Cardiac muscle cell (in vitro differentiated cells and primary cell): ENCODE measurements at regions not wholly inside any gene's neighbourhood (a gene's known extent, or its start where the extent isn't known, plus 50 kb on each side); places are given as distances from the start of the nearest gene placed in this dataset.

Experiments used
- DNase-seq, 2 donors: peaks; one replicate each; pipeline versions ENCODE4 v3.0.0 to v3.0.0-alpha.2; 2010 to 2017; ENCODE audit warnings: low read depth in 1 of 2, low spot score in 1 of 2
- H3K27ac ChIP-seq: fragments of 200-600 bp; sonication (generic); 2 replicates; pipeline ENCODE4 v1.5.1; 2016
- H3K27me3 ChIP-seq: fragments of 200-600 bp; sonication (generic); 2 replicates; pipeline ENCODE4 v1.6.0; 2016; ENCODE audit warnings: control low read depth
- H3K36me3 ChIP-seq: fragments of 200-600 bp; sonication (generic); 2 replicates; pipeline ENCODE4 v1.5.1; 2016; ENCODE audit warnings: control low read depth
- H3K4me1 ChIP-seq: fragments of 200-600 bp; sonication (generic); 2 replicates; pipeline ENCODE4 v1.8.1; 2017; ENCODE audit warnings: low read depth, mild to moderate bottlenecking, mixed run types
- H3K4me3 ChIP-seq: fragments of 200-600 bp; sonication (generic); 2 replicates; pipeline ENCODE4 v1.5.1; 2016; ENCODE audit warnings: mild to moderate bottlenecking
- H3K9me3 ChIP-seq: fragments of 200-600 bp; sonication (generic); 2 replicates; pipeline ENCODE4 v1.5.1; 2017; ENCODE audit warnings: low read depth, mild to moderate bottlenecking, control low read depth
- TF ChIP-seq, protein P1 (sequence below): IDR thresholded peaks from 2 replicates; pipeline ENCODE4 v1.5.1; 2012; ENCODE audit warnings: low read depth, mild to moderate bottlenecking, low read length

DNA sequence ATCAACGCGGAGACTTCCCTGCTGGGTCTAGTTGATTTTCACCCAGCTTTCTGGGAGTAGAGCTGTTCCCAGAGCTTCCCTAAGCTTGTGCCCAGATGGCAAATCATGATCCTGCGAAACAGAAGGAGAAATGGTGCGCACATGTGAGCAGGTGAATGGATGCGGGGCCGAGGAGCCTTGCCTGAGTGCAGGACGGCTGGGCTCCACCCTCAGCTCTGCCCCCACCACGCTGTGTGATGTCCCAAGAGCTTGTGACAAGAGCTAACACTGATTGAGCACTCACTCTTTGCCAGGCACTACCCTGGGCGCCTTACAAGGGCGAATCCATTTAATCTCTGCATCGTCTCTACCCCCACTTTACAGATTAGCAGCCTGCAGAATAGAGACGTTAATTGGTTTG is 162.7 kb upstream of the RPL38 start:
- Histone ChIP-seq H3K9me3 (no peaks in the 10 kb centered on the region), H3K36me3 (no peaks in the 10 kb centered on the region), H3K4me1 (no peaks in the 10 kb centered on the region), H3K27me3 (no peaks in the 10 kb centered on the region), H3K4me3 (no peak overlapping the region), H3K27ac (no peak overlapping the region)
- TF ChIP-seq, protein P1, sequence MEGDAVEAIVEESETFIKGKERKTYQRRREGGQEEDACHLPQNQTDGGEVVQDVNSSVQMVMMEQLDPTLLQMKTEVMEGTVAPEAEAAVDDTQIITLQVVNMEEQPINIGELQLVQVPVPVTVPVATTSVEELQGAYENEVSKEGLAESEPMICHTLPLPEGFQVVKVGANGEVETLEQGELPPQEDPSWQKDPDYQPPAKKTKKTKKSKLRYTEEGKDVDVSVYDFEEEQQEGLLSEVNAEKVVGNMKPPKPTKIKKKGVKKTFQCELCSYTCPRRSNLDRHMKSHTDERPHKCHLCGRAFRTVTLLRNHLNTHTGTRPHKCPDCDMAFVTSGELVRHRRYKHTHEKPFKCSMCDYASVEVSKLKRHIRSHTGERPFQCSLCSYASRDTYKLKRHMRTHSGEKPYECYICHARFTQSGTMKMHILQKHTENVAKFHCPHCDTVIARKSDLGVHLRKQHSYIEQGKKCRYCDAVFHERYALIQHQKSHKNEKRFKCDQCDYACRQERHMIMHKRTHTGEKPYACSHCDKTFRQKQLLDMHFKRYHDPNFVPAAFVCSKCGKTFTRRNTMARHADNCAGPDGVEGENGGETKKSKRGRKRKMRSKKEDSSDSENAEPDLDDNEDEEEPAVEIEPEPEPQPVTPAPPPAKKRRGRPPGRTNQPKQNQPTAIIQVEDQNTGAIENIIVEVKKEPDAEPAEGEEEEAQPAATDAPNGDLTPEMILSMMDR: no peak
- no peak for DNase-seq

DNA sequence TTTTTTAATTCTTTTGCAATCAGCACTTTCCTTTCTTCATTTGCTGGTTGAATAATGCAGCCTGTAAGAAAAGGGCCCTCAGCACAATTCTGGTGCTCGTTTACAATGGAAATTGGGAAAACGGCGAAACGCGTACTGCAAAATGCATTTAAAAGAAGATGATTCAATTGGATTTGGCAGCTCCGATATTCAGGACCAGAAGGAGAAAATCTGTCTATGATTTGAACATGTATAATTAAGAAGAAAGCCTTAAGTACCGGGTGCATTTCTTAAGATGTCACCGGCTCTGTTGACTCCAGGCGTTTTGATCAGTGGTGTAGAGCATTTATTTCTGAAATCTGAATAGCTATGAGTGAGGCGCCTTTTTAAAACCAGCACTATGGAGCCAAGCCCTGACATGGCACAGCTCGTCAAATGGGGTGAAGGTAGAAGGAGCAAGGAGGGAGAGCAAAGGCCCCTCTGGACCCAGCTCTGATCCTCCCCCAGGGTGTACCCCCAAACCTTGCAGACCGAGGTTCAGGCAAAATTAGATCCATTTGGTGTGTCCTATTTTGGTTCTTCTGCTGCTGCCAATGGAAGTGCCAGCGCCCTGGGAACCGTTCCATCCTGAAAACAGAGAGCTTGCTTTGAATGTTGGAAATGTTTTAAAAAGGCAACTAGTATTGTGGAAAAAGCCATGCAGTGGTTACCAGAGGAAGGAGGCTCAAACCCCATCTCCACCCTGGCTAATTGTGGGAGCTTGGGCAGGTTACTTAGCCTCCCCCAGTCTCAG is 161.4 kb upstream of the RPL38 start:
- Histone ChIP-seq H3K27me3 (no peaks in the 10 kb centered on the region), H3K36me3 (no peaks in the 10 kb centered on the region), H3K4me1 (no peaks in the 10 kb centered on the region), H3K9me3 (no peaks in the 10 kb centered on the region), H3K27ac (no peak overlapping the region), H3K4me3 (no peak overlapping the region)
- no peak for DNase-seq
- TF ChIP-seq, protein P1: no peak

DNA sequence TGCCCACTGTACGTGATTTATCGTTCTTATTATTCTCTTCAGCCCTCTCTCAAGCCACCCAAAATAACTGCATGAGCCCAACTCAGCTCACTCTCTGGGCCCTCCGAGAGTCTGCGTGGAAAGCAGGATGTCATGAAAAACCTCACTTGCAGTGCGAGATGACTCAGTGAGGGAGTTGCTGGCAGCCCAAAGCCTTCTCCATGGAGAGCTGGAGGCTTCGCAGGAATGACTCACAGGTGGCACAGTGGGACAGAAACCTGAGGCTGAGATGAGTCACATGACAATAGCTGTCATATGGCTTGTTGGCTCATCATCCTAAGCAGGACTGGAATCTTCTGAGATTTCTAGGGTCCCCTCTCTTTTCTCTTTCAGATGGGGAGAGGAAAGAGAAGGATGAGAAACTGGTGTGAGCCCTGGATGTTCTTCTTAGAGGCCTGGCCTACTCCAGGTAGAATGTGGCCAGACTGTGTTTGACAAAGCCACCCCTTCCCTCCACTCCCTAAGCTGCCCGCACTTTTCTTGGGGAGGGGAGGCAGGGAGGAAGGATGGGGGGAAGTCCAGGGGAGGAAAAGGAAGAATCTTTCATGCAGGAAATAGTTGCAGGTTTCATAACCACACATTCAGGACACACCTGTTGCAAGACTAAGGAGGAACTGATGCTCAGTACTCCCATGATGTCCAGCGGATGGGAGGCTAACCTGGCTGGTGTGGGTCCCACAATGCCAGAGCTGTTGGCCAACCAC is 160.6 kb upstream of the RPL38 start:
- Histone ChIP-seq H3K4me1 (no peaks in the 10 kb centered on the region), H3K9me3 (no peaks in the 10 kb centered on the region), H3K36me3 (no peaks in the 10 kb centered on the region), H3K27ac (no peak overlapping the region), H3K4me3 (no peak overlapping the region), H3K27me3 (no peaks in the 10 kb centered on the region)
- DNase-seq: peak in 1 of 2 donors; percentile 60
- TF ChIP-seq, protein P1: no peak

DNA sequence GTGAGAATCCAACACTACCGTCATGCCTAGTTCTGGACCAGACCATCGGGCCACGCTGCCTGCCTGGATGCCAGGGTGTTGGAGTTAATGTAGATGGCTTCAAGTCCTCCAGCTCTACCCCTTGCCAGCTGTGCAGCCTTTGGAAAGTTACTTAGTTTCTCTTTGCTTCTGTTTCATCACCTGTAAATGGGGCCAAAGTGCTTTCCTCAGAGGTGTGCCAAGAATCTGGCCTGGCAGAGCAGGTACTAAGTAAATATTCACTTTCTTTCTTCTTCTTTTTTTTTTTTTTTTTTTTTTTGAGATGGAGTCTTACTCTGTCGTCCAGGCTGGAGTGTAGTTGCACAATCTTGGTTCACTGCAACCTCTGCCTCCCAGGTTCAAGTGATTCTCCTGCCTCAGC is 159.5 kb upstream of the RPL38 start:
- no peak for DNase-seq
- no peaks in the 10 kb centered on the region for H3K27me3 ChIP-seq
- TF ChIP-seq, protein P1: no peak
- no peak overlapping the region for H3K4me3 ChIP-seq
- no peaks in the 10 kb centered on the region for H3K4me1 ChIP-seq
- H3K9me3 ChIP-seq: no peaks in the 10 kb centered on the region
- no peak overlapping the region for H3K27ac ChIP-seq
- no peaks in the 10 kb centered on the region for H3K36me3 ChIP-seq

DNA sequence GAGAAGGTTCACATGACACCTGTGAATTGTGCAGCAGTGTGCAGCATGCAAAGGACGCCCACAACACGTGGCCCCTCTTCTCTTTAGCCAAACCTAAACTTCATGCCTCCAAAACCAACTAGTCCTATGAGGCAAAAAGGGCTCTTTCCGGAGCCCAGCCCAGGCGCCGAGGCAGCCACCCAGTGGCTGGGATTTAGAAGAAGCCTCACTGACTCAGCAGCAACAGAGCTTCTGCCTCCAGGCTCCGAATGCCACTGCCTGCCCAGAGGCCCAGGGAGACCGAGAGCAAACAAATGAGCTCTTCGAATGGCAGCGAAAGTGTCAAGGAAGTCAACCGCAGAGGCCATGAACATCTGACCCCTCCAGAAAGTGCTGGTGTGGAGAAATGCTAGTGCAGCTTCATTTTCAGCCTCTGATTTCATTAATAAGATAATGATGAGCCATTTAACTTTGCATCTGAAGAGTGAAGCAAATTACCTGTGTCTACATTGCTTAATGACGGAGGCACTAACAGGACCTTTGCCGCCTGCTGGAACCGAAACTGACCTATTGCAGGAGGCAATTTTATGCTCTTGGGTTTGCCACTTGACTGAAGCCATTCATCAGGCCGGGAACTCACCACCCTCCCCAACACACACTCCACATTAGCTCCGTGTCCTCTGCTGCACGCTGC is 157.7 kb upstream of the RPL38 start:
- H3K4me3 ChIP-seq: no peak overlapping the region
- no peaks in the 10 kb centered on the region for H3K36me3 ChIP-seq
- TF ChIP-seq, protein P1: no peak
- peaks cover 3% of the 10 kb centered on the region for H3K4me1 ChIP-seq
- DNase-seq: no peak
- no peaks in the 10 kb centered on the region for H3K27me3 ChIP-seq
- no peak overlapping the region for H3K27ac ChIP-seq
- no peaks in the 10 kb centered on the region for H3K9me3 ChIP-seq
